ENCODE measurements at regions not wholly inside any gene's neighbourhood (a gene's known extent, or its start where the extent isn't known, plus 50 kb on each side); places are given as distances from the start of the nearest gene placed in this dataset.

DNA sequence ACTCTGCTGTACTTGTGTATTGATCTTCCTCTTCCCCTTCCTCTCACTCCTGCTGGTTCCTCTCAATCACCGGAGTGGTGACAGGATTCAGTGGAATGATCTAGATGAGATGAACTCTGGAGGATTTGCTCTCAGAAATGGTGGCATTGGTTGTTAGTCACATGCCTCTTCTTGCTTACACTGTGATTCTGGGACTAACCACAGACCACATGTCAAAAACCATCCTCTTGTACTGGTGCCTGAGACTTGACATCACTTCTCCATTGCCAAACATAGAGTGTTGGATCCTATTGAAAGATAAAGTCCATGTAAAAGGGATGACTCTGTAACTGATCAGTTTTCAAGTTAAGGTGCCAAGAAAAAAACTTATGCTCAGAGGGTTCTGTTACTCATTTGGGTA, 506.5 kb downstream of the DMAC1 start:
- TF ChIP-seq POLR2A (IDR thresholded peaks at IDR 0.05; ENCODE audit: low read depth, low read length) = no peak
- no peak for TF ChIP-seq POLR2AphosphoS5 (IDR thresholded peaks at IDR 0.05; ENCODE audit: low read depth, low read length)
- no peak for TF ChIP-seq TAF1 (IDR thresholded peaks at IDR 0.05; ENCODE audit: borderline replicate concordance, low read depth, low read length)
